ENCODE measurements at regions not wholly inside any gene's neighbourhood (a gene's known extent, or its start where the extent isn't known, plus 50 kb on each side); places are given as distances from the start of the nearest gene placed in this dataset.

- no peak for DNase-seq (ENCODE audit: low read depth)
These were observed 51.1 kb upstream of the ZNF236 start for GRCh38 chr18:76771192-76771799.

- no peak for DNase-seq (ENCODE audit: low read depth)
These were observed 54.4 kb upstream of the ZNF236 start for GRCh38 chr18:76767954-76768353.

- DNase-seq (ENCODE audit: low read depth), result no peak
These were observed 55.9 kb upstream of the ZNF236 start for GRCh38 chr18:76766429-76766828.

- no peak for DNase-seq (ENCODE audit: low read depth)
These were observed 56.7 kb upstream of the ZNF236 start for GRCh38 chr18:76765649-76766048.

GRCh38 chr18:76764291-76764901, 58.0 kb upstream of the ZNF236 start:
- DNase-seq (ENCODE audit: low read depth), result no peak

GRCh38 chr18:76759056-76759455, 63.3 kb upstream of the ZNF236 start:
- DNase-seq (ENCODE audit: low read depth), result no peak

GRCh38 chr18:76757925-76758324, 64.4 kb upstream of the ZNF236 start:
- no peak for DNase-seq (ENCODE audit: low read depth)

- no peak for DNase-seq (ENCODE audit: low read depth)
These were observed 65.0 kb upstream of the ZNF236 start for GRCh38 chr18:76757335-76757734.

- DNase-seq (ENCODE audit: low read depth), result peak; percentile 11
These were observed 65.7 kb upstream of the ZNF236 start for GRCh38 chr18:76756531-76757253.

- no peak for DNase-seq (ENCODE audit: low read depth)
These were observed 68.0 kb upstream of the ZNF236 start for GRCh38 chr18:76754351-76754750.

- DNase-seq (ENCODE audit: low read depth), result no peak
These were observed 70.0 kb upstream of the ZNF236 start for GRCh38 chr18:76752400-76752799.

GRCh38 chr18:76750917-76751890, 71.2 kb upstream of the ZNF236 start:
- DNase-seq (ENCODE audit: low read depth), result no peak

GRCh38 chr18:76750269-76750668, 72.1 kb upstream of the ZNF236 start:
- no peak for DNase-seq (ENCODE audit: low read depth)

- no peak for DNase-seq (ENCODE audit: low read depth)
These were observed 74.7 kb upstream of the ZNF236 start for GRCh38 chr18:76747676-76748075.

GRCh38 chr18:76741346-76741745, 81.0 kb upstream of the ZNF236 start:
- no peak for DNase-seq (ENCODE audit: low read depth)

GRCh38 chr18:76736309-76736708, 86.0 kb upstream of the ZNF236 start:
- DNase-seq (ENCODE audit: low read depth), result no peak

GRCh38 chr18:76730901-76731300, 91.5 kb upstream of the ZNF236 start:
- no peak for DNase-seq (ENCODE audit: low read depth)

- DNase-seq (ENCODE audit: low read depth), result no peak
These were observed 94.8 kb upstream of the ZNF236 start for GRCh38 chr18:76727589-76727988.

GRCh38 chr18:76725445-76725844, 96.9 kb upstream of the ZNF236 start:
- no peak for DNase-seq (ENCODE audit: low read depth)

- no peak for DNase-seq (ENCODE audit: low read depth)
These were observed 99.9 kb upstream of the ZNF236 start for GRCh38 chr18:76722224-76723061.
